GM12891 (cell line): ENCODE measurements at regions not wholly inside any gene's neighbourhood (a gene's known extent, or its start where the extent isn't known, plus 50 kb on each side); places are given as distances from the start of the nearest gene placed in this dataset.

ENCODE experiments used
- PAX5 ChIP-seq: IDR thresholded peaks from 2 replicates; pipeline ENCODE4 v1.6.1; 2011; ENCODE audit warnings: low read length, moderate library complexity, mild to moderate bottlenecking; ENCODE audit not compliant: insufficient read depth, severe bottlenecking
- POLR2AphosphoS5 ChIP-seq: IDR thresholded peaks from 2 replicates; pipeline ENCODE4 v1.6.1; 2011; ENCODE audit warnings: low read depth, low read length, control low read depth
- TAF1 ChIP-seq: IDR thresholded peaks from 2 replicates; pipeline ENCODE4 v1.6.1; 2011; ENCODE audit warnings: low read depth, low read length, control low read depth

DNA sequence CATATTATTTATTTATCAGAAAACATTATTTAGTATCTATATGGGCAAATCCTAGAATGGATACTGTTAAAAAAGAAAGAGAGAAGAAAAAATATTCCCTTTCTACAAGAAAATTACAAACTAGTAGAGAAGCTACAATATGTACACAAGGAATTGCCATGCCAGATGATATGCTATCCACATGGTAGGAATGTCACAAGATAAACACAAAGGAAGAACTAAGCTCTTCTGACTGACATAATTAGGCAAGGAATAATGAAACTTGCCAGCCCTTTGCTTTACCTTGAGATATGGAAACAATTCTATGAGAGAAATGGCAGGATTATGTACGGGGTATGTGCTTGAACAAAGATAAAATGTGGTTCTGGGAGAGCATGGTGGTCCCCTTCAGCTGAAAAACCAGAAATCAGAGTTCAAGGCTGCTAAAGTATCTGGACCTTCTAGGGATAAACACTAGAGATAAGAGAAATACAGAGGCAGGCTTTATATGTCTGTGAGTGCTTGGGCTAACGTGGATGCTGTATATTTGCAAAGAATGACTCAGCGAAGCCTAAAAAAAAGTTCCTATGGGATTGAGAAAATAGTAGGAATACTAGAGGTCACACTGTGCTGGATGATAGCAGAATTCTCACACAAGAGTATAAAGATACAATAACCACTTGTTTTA, 451.6 kb downstream of the TLE1 start:
- TF ChIP-seq POLR2AphosphoS5 = no peak
- no peak for TF ChIP-seq PAX5
- no peak for TF ChIP-seq TAF1
